ENCODE measurements at regions not wholly inside any gene's neighbourhood (a gene's known extent, or its start where the extent isn't known, plus 50 kb on each side); places are given as distances from the start of the nearest gene placed in this dataset.

GRCh38 chr7:85774986-85775385 lies 588.1 kb upstream of the SEMA3D start:
- TF ChIP-seq CTCF (conservative IDR thresholded peaks at IDR 0.05) = no peak

GRCh38 chr7:85773116-85773728 lies 586.4 kb upstream of the SEMA3D start:
- H3K27ac ChIP-seq = no peak overlapping the region
- TF ChIP-seq CTCF (conservative IDR thresholded peaks at IDR 0.05) = no peak

More at GRCh38 chr7:85774986-85775385, 588.1 kb upstream of the SEMA3D start:
- no peak overlapping the region for H3K27ac ChIP-seq

GRCh38 chr7:85771516-85771915 lies 584.7 kb upstream of the SEMA3D start:
- TF ChIP-seq CTCF (conservative IDR thresholded peaks at IDR 0.05) = no peak
- H3K27ac ChIP-seq = no peak overlapping the region

- H3K27ac ChIP-seq = no peak overlapping the region
- TF ChIP-seq CTCF (conservative IDR thresholded peaks at IDR 0.05) = no peak
Observed at GRCh38 chr7:85770332-85770731, 583.5 kb upstream of the SEMA3D start.

- TF ChIP-seq CTCF (conservative IDR thresholded peaks at IDR 0.05) = no peak
- no peak overlapping the region for H3K27ac ChIP-seq
Observed at GRCh38 chr7:85765698-85766298, 578.9 kb upstream of the SEMA3D start.

GRCh38 chr7:85764034-85764433 lies 577.2 kb upstream of the SEMA3D start:
- TF ChIP-seq CTCF (conservative IDR thresholded peaks at IDR 0.05) = no peak
- no peak overlapping the region for H3K27ac ChIP-seq

- no peak overlapping the region for H3K27ac ChIP-seq
- TF ChIP-seq CTCF (conservative IDR thresholded peaks at IDR 0.05) = no peak
Observed at GRCh38 chr7:85757348-85757747, 570.5 kb upstream of the SEMA3D start.
